Activated naive CD4-positive, alpha-beta T cell treated with anti-CD3 and anti-CD28 coated beads for 36 hours (primary cell): ENCODE measurements at regions not wholly inside any gene's neighbourhood (a gene's known extent, or its start where the extent isn't known, plus 50 kb on each side); places are given as distances from the start of the nearest gene placed in this dataset.

ENCODE experiments used
- CTCF ChIA-PET: fragments of 350-600 bp; sonication (Branson Sonifier 250); formaldehyde crosslinking; loops from one replicate; lab custom pipeline; 2021; ENCODE audit warnings: antibody characterized with exemption; lab: Charles Lee
- DNase-seq: peaks from one replicate; pipeline ENCODE4 v3.0.0-alpha.2; 2020
- H3K27ac Mint-ChIP-seq: one replicate; pipeline ENCODE4 v1.8.0; 2021; ENCODE audit warnings: mild to moderate bottlenecking, mixed read lengths
- H3K27me3 Mint-ChIP-seq: one replicate; pipeline ENCODE4 v1.8.0; 2021; ENCODE audit warnings: low read depth, mixed read lengths
- H3K36me3 Mint-ChIP-seq: one replicate; pipeline ENCODE4 v1.8.0; 2021; ENCODE audit warnings: low read depth, mixed read lengths
- H3K4me1 Mint-ChIP-seq: one replicate; pipeline ENCODE4 v1.8.0; 2021; ENCODE audit warnings: low read depth, mixed read lengths
- H3K4me3 Mint-ChIP-seq: one replicate; pipeline ENCODE4 v1.8.0; 2021; ENCODE audit warnings: mild to moderate bottlenecking, moderate library complexity, mixed read lengths
- H3K9me3 Mint-ChIP-seq: one replicate; pipeline ENCODE4 v1.8.0; 2021; ENCODE audit warnings: mixed read lengths
- intact Hi-C: fragments of 100-400 bp; cut with micrococcal nuclease; formaldehyde crosslinking; loops from one replicate; pipeline ENCODE4 v1.15.1; 2023

GRCh38 chr12:127254420-127254955 lies 1012.5 kb upstream of the TMEM132C start:
- CTCF ChIA-PET: no interaction called here
- intact Hi-C loops: no loop called here
- Mint-ChIP-seq H3K27me3 (peaks cover 16% of the 10 kb centered on the region), H3K27ac (no peak overlapping the region), H3K4me3 (no peak overlapping the region), H3K36me3 (no peaks in the 10 kb centered on the region), H3K4me1 (no peaks in the 10 kb centered on the region), H3K9me3 (no peaks in the 10 kb centered on the region)
- DNase-seq: no peak

- H3K36me3 Mint-ChIP-seq: no peaks in the 10 kb centered on the region
- CTCF ChIA-PET: no interaction called here
- no peak overlapping the region for H3K27ac Mint-ChIP-seq
- DNase-seq: no peak
- H3K4me3 Mint-ChIP-seq: no peak overlapping the region
- no peaks in the 10 kb centered on the region for H3K4me1 Mint-ChIP-seq
- intact Hi-C loops: no loop called here
- H3K9me3 Mint-ChIP-seq: no peaks in the 10 kb centered on the region
- H3K27me3 Mint-ChIP-seq: peaks cover 11% of the 10 kb centered on the region
These were observed 1009.5 kb upstream of the TMEM132C start for GRCh38 chr12:127257366-127257935.

GRCh38 chr12:127260531-127260930 lies 1006.4 kb upstream of the TMEM132C start:
- DNase-seq: no peak
- H3K27ac Mint-ChIP-seq: no peak overlapping the region
- H3K27me3 Mint-ChIP-seq: peaks cover 13% of the 10 kb centered on the region
- no peaks in the 10 kb centered on the region for H3K4me1 Mint-ChIP-seq
- H3K9me3 Mint-ChIP-seq: no peaks in the 10 kb centered on the region
- no peak overlapping the region for H3K4me3 Mint-ChIP-seq
- intact Hi-C loops: no loop called here
- no peaks in the 10 kb centered on the region for H3K36me3 Mint-ChIP-seq
- CTCF ChIA-PET: interaction anchor here (1.0 kb wide), 1 partner anchor 300 kb away, joined by 3 read pairs; no protein-coding TSS in a partner anchor

GRCh38 chr12:127260999-127261398 lies 1006.0 kb upstream of the TMEM132C start:
- Mint-ChIP-seq H3K27ac (no peak overlapping the region), H3K9me3 (no peaks in the 10 kb centered on the region), H3K27me3 (peaks cover 11% of the 10 kb centered on the region), H3K4me1 (no peaks in the 10 kb centered on the region), H3K36me3 (no peaks in the 10 kb centered on the region), H3K4me3 (no peak overlapping the region)
- CTCF ChIA-PET: interaction anchor here (1.0 kb wide), 1 partner anchor 299 kb away, joined by 3 read pairs; no protein-coding TSS in a partner anchor
- intact Hi-C loops: no loop called here
- no peak for DNase-seq

- H3K4me1 Mint-ChIP-seq: no peaks in the 10 kb centered on the region
- H3K9me3 Mint-ChIP-seq: no peaks in the 10 kb centered on the region
These were observed 1004.4 kb upstream of the TMEM132C start for GRCh38 chr12:127262615-127263014.

GRCh38 chr12:127263621-127264020 lies 1003.3 kb upstream of the TMEM132C start:
- no peaks in the 10 kb centered on the region for H3K4me1 Mint-ChIP-seq
- H3K4me3 Mint-ChIP-seq: no peak overlapping the region
- no peak overlapping the region for H3K27ac Mint-ChIP-seq
- intact Hi-C loops: no loop called here
- H3K27me3 Mint-ChIP-seq: peaks cover 8% of the 10 kb centered on the region
- H3K9me3 Mint-ChIP-seq: no peaks in the 10 kb centered on the region
- DNase-seq: no peak
- CTCF ChIA-PET: interaction anchor here (0.8 to 1.2 kb wide), 2 partner anchors 17 to 118 kb away, joined by 3 read pairs; no protein-coding TSS in a partner anchor
- no peaks in the 10 kb centered on the region for H3K36me3 Mint-ChIP-seq

More at GRCh38 chr12:127262615-127263014, 1004.4 kb upstream of the TMEM132C start:
- H3K27me3 Mint-ChIP-seq: peaks cover 8% of the 10 kb centered on the region
- no peaks in the 10 kb centered on the region for H3K36me3 Mint-ChIP-seq
- CTCF ChIA-PET: interaction anchor here (1.2 kb wide), 1 partner anchor 119 kb away, joined by 3 read pairs; no protein-coding TSS in a partner anchor
- intact Hi-C loops: no loop called here
- no peak overlapping the region for H3K4me3 Mint-ChIP-seq
- no peak overlapping the region for H3K27ac Mint-ChIP-seq
- no peak for DNase-seq

GRCh38 chr12:127267128-127267527 lies 999.8 kb upstream of the TMEM132C start:
- CTCF ChIA-PET: interaction anchor here (0.6 kb wide), 1 partner anchor 290 kb away, joined by 4 read pairs; no protein-coding TSS in a partner anchor
- H3K27me3 Mint-ChIP-seq: peaks cover 8% of the 10 kb centered on the region
- no peak overlapping the region for H3K27ac Mint-ChIP-seq
- no peaks in the 10 kb centered on the region for H3K9me3 Mint-ChIP-seq
- H3K36me3 Mint-ChIP-seq: no peaks in the 10 kb centered on the region
- intact Hi-C loops: no loop called here
- H3K4me3 Mint-ChIP-seq: no peak overlapping the region
- no peaks in the 10 kb centered on the region for H3K4me1 Mint-ChIP-seq
- no peak for DNase-seq

- H3K27ac Mint-ChIP-seq: no peak overlapping the region
- DNase-seq: no peak
- H3K4me1 Mint-ChIP-seq: no peaks in the 10 kb centered on the region
- intact Hi-C loops: no loop called here
- H3K36me3 Mint-ChIP-seq: no peaks in the 10 kb centered on the region
- CTCF ChIA-PET: no interaction called here
- no peaks in the 10 kb centered on the region for H3K9me3 Mint-ChIP-seq
- H3K4me3 Mint-ChIP-seq: no peak overlapping the region
- H3K27me3 Mint-ChIP-seq: peaks cover 8% of the 10 kb centered on the region
These were observed 998.8 kb upstream of the TMEM132C start for GRCh38 chr12:127268213-127268612.

- H3K9me3 Mint-ChIP-seq: no peaks in the 10 kb centered on the region
- no peak overlapping the region for H3K4me3 Mint-ChIP-seq
- no peak overlapping the region for H3K27ac Mint-ChIP-seq
- peaks cover 7% of the 10 kb centered on the region for H3K27me3 Mint-ChIP-seq
- intact Hi-C loops: no loop called here
- H3K4me1 Mint-ChIP-seq: no peaks in the 10 kb centered on the region
- CTCF ChIA-PET: no interaction called here
- DNase-seq: no peak
- H3K36me3 Mint-ChIP-seq: no peaks in the 10 kb centered on the region
These were observed 998.1 kb upstream of the TMEM132C start for GRCh38 chr12:127268706-127269425.

- Mint-ChIP-seq H3K27ac (no peak overlapping the region), H3K4me3 (no peak overlapping the region), H3K36me3 (no peaks in the 10 kb centered on the region), H3K27me3 (peaks cover 7% of the 10 kb centered on the region), H3K9me3 (no peaks in the 10 kb centered on the region), H3K4me1 (no peaks in the 10 kb centered on the region)
- DNase-seq: no peak
- intact Hi-C loops: no loop called here
- CTCF ChIA-PET: no interaction called here
These were observed 996.8 kb upstream of the TMEM132C start for GRCh38 chr12:127270193-127270592.

- Mint-ChIP-seq H3K27me3 (peaks cover 12% of the 10 kb centered on the region), H3K4me1 (no peaks in the 10 kb centered on the region), H3K4me3 (no peak overlapping the region), H3K36me3 (no peaks in the 10 kb centered on the region), H3K27ac (no peak overlapping the region), H3K9me3 (no peaks in the 10 kb centered on the region)
- CTCF ChIA-PET: no interaction called here
- intact Hi-C loops: no loop called here
- DNase-seq: no peak
These were observed 995.2 kb upstream of the TMEM132C start for GRCh38 chr12:127271776-127272175.

- no peak overlapping the region for H3K27ac Mint-ChIP-seq
- intact Hi-C loops: no loop called here
- DNase-seq: no peak
- no peak overlapping the region for H3K4me3 Mint-ChIP-seq
- H3K9me3 Mint-ChIP-seq: no peaks in the 10 kb centered on the region
- H3K36me3 Mint-ChIP-seq: no peaks in the 10 kb centered on the region
- H3K4me1 Mint-ChIP-seq: no peaks in the 10 kb centered on the region
- peaks cover 18% of the 10 kb centered on the region for H3K27me3 Mint-ChIP-seq
- CTCF ChIA-PET: no interaction called here
These were observed 994.1 kb upstream of the TMEM132C start for GRCh38 chr12:127272864-127273263.
